ENCODE measurements at regions not wholly inside any gene's neighbourhood (a gene's known extent, or its start where the extent isn't known, plus 50 kb on each side); places are given as distances from the start of the nearest gene placed in this dataset.
"Not testable (repeated sequence)": the region's sequence is repeated elsewhere in the genome, so short reads cannot be mapped to it uniquely, and the experiment has no call there.

- no peak for DNase-seq (ENCODE audit: low read depth)
These were observed 204.8 kb upstream of the VCX start for GRCh38 chrX:7638078-7638710.

DNA sequence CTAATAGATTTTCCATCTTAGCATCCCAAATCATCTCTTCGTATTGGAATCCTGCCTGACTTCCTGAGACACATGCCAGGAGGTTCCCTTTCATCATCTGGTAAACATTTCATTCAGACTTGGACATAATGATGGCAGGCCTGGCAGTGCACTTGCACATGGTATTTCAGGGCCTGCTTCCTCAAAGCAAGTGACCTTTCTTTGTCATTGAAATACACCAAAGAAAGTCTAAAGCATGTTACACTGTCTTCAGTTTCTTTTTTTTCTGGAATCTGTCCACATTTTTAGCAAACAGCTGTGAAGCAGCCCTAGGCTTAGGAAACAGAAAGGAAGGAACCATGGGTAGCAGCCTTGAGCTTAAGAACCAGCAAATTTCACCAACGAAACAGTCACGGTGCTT lies 205.9 kb upstream of the VCX start:
- DNase-seq (ENCODE audit: low read depth) = no peak

DNA sequence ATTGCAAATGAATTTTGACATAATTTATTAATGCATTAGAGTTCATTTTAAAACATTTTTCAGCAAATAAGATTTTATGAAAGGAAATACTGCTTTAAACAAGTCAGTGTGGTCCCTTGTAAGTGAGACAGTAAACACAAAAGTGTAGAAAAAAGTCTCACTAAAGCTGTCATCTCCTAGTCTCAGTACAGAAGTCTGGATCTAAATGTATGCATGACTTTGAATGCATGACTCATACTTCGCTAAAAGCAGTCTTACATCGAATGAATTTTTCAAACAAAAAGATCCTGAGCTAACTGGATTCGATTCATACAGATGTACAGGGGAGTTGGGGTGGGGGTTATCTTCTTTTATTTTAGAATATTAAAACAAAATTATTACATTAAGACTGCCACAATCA lies 207.4 kb upstream of the VCX start:
- no peak for DNase-seq (ENCODE audit: low read depth)

DNA sequence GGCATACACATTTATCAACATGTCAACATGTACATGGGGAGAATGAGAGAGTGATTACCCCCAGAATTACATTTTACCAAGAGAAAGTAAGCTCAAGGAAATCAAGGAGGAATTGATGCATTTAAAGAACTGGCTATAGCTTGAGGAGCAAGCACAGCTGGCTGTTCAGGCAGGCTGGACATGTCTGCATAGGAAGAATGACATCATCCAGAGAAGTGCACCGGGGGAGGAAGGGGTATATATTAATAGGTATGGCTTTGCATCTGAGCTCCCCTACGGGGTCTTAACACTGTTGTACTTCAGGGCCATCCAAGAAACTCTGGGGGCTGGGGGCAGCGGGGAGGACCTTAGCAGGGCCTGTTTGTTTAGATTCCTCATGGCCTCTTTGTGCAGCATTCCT lies 222.4 kb upstream of the VCX start:
- DNase-seq (ENCODE audit: low read depth) = no peak

DNA sequence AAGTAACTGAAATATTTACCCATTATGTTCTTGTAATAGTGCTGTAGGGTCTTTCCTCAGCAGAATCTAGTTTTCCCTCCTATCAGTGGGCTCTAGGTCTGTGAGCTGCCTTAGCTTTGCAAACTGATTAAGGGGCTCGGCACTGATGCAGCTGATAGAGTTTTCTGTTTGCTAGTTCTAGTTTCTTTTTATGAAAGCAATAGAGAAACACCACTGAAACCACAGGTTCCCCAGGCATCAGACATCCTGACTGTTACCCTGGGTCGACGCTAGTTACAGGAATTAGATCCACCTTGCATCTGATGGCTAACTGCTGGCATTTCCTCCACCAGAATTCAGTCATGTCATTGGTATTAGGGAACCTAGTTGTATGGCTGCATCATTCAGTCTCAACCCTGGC lies 225.0 kb upstream of the VCX start:
- no peak for DNase-seq (ENCODE audit: low read depth)

GRCh38 chrX:7614616-7615015 lies 228.4 kb upstream of the VCX start:
- no peak for DNase-seq (ENCODE audit: low read depth)

GRCh38 chrX:7608625-7609024 lies 234.3 kb upstream of the VCX start:
- DNase-seq (ENCODE audit: low read depth) = not testable (repeated sequence)

DNA sequence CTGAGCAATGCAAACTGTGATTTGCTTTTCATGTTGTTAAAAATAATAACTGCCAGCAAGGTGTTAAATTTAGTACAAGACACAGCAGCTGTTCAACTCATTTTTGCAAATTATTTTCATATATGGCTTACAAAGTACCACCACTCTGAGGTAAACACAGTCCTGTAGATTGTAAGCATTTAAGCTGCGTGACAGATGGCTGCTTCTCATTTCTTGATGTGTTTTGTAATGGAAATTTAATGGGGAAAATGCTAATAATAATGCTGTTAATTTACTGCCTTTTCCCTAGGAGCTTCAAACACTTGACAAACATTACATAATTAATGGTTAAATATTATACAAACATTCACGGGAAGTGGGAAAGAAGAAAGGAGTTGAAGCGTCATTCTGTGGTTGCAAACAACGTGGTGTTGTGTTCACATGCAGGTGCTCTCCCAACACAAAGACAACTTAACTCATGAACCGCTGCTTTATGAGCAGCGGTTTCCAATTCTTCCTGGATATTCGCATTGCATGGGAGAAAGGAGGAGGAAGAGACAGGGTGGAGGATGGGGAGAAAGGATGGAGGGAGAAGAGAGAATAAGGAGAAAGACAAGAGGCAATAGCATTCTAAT lies 236.8 kb upstream of the VCX start:
- no peak for DNase-seq (ENCODE audit: low read depth)

DNA sequence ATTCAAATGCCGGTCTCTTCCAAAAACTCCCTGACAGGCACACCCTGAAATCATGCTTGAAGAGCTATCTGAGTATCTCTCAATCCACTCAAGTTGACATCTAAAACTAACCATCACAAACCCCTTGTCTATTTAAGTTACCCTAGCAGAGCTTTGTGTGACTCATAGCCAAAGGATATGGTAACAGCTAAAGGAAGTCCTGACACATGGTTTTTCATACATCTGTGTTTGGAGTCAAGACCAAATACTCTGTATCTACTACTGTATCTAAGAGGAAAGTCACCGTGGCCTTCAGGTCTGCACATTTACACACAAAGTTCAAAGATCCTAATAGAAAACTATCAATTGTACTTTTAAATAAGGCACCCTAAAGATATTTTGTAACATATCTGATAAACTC lies 239.6 kb upstream of the VCX start:
- no peak for DNase-seq (ENCODE audit: low read depth)

GRCh38 chrX:7596822-7597221 lies 246.1 kb upstream of the VCX start:
- no peak for DNase-seq (ENCODE audit: low read depth)

GRCh38 chrX:7593370-7593769 lies 249.6 kb upstream of the VCX start:
- not testable (repeated sequence) for DNase-seq (ENCODE audit: low read depth)

- DNase-seq (ENCODE audit: low read depth) = peak; percentile 16
These were observed 256.8 kb upstream of the VCX start for GRCh38 chrX:7586126-7586525.

GRCh38 chrX:7582191-7582590 lies 260.8 kb upstream of the VCX start:
- no peak for DNase-seq (ENCODE audit: low read depth)

GRCh38 chrX:7580127-7580526 lies 262.8 kb upstream of the VCX start:
- DNase-seq (ENCODE audit: low read depth) = no peak

DNA sequence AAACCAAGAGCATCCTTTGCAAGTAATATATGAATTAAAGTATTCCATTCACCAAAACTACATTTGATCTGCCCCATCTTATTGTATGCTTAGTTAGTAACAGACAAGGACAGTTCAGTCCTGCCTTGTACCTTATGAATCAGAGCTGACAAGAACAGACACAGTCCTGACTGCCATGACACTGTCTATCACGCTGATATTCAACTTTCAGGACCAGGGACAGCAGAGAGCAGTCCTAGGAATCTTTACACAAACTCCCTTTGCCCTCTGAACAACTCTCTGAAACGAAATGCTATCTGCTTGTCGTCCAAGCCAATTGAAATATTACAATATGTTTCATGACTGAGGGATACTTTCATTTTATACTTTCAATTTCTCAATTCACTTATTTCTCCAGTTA lies 268.6 kb upstream of the VCX start:
- DNase-seq (ENCODE audit: low read depth) = peak; percentile 17

DNA sequence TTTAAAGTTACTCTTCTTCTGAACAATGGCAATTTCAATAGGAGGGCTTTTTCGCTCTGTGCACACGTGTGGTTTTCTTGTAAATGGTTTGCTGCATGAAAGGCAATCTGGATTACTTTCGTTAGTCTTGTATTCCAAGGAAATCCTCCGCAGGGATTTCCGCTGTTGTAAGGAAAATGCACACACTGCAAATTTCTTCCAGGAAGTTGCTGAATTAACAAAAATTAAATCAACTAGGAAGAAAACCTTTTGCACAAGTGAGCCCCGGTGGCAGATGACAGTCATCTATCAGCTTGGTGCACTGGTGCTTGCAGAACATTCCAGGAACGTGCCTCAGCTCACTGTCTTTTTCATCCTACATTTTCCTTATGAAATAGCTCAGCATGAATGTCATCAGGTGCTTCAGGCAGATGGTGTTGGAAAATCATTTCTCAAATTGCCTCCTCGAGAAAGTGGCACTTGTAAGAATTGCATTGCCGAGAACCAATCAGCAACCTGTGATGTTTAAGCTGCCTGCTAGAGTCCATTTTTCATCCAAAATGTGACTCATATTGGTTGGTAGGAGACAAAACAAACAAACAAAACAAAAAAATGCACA lies 272.4 kb upstream of the VCX start:
- no peak for DNase-seq (ENCODE audit: low read depth)

- DNase-seq (ENCODE audit: low read depth) = no peak
These were observed 274.4 kb upstream of the VCX start for GRCh38 chrX:7568597-7568996.

- no peak for DNase-seq (ENCODE audit: low read depth)
These were observed 274.8 kb upstream of the VCX start for GRCh38 chrX:7568130-7568529.

DNA sequence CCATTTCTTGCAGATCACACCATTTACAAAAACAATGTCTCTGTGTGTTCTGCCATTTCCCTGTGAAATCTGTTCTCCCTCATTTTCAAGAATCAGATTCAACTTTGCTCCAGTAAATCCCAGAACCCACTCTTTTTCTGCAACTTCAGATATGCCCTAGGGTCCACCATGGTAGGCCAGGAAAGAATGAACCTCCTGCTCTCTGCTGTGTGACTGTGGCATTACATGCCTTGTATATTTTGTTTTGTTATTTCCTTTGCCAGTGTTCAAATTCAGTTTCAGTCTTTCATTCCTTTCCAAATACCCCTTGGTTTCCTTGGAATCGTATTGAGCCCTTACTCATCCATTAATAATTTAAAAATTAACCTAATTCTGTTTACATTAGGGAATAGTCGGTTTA lies 290.2 kb upstream of the VCX start:
- peak; percentile 1 for DNase-seq (ENCODE audit: low read depth)

DNA sequence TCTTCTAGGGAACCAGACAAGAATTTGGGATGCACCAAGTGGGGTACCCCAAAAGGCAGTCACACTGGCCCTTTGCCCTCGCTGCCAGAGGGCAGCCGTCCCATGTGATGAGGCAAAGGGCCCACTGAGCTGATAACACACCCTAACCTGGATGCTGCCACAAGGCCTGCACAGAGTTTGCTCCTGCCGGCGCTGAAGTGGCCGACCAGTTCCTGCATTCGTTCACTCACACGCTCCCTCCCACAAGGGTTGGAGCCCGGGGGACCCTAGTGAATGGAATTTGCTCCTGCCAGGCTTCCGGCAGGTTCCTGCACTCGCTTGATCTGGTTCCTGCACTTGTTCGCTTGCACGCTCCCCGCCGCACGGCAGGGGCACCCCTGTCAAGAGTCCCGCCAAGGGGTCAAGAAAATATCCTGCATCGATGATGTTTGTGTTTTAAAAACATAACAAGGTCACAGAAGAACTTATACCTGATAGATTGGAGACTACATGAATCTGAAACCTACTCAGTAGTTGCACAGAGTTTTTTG lies 296.4 kb upstream of the VCX start:
- DNase-seq (ENCODE audit: low read depth) = no peak

GRCh38 chrX:7545564-7545963 lies 297.4 kb upstream of the VCX start:
- no peak for DNase-seq (ENCODE audit: low read depth)

- DNase-seq (ENCODE audit: low read depth) = peak; percentile 36
These were observed 300.2 kb upstream of the VCX start for GRCh38 chrX:7542587-7543380.

Measured in LHCN-M2 (cell line).